ENCODE measurements at regions not wholly inside any gene's neighbourhood (a gene's known extent, or its start where the extent isn't known, plus 50 kb on each side); places are given as distances from the start of the nearest gene placed in this dataset.

DNA sequence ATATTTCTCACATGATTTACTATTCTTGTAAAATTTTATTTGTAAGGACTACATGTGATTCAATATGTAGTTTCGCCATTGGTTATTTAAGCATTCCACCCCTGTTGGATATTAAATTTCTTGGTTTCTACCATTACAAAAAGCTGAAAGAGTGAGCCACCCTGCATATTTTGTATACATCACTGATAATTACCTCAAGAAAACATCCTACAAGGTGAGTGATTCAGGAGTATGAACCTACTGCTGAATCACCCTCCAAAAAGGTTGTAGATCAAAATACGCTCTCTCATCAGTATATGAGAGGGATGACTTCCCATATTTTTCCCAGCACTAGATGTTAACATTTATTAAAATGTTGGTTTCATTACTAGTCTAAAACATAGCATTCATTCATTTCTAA, 454.3 kb upstream of the WWC1 start:
- DNase-seq, result no peak
- Mint-ChIP-seq H3K27me3 (no peaks in the 10 kb centered on the region), H3K27ac (no peak overlapping the region), H3K4me3 (no peak overlapping the region), H3K4me1 (no peaks in the 10 kb centered on the region), H3K9me3 (ENCODE audit: insufficient read depth) (no peaks in the 10 kb centered on the region)
- H4K20me1 ChIP-seq (ENCODE audit: control insufficient read depth, insufficient read depth, low read length, poor library complexity, severe bottlenecking), result no peaks in the 10 kb centered on the region
- no peak overlapping the region for H2AFZ ChIP-seq (ENCODE audit: insufficient read depth, low read depth, low read length, poor library complexity, severe bottlenecking)
- no peaks in the 10 kb centered on the region for H3K27me3 ChIP-seq (replicated peaks in 1 of 4; ENCODE audit: control extremely low read depth in 1 of 4, control insufficient read depth in 3 of 4, insufficient read depth in 4 of 4, low read length in 3 of 4)
- no peaks in the 10 kb centered on the region for H3K36me3 ChIP-seq (replicated peaks in 1 of 2; ENCODE audit: control extremely low read depth in 1 of 2, control insufficient read depth in 1 of 2, extremely low read depth in 1 of 2, insufficient read depth in 2 of 2, low read length in 1 of 2)
- no peak for TF ChIP-seq EZH2 (IDR thresholded peaks at IDR 0.05; ENCODE audit: borderline replicate concordance, insufficient read depth, low read depth, low read length, poor library complexity, severe bottlenecking)
- TF ChIP-seq, protein P1, sequence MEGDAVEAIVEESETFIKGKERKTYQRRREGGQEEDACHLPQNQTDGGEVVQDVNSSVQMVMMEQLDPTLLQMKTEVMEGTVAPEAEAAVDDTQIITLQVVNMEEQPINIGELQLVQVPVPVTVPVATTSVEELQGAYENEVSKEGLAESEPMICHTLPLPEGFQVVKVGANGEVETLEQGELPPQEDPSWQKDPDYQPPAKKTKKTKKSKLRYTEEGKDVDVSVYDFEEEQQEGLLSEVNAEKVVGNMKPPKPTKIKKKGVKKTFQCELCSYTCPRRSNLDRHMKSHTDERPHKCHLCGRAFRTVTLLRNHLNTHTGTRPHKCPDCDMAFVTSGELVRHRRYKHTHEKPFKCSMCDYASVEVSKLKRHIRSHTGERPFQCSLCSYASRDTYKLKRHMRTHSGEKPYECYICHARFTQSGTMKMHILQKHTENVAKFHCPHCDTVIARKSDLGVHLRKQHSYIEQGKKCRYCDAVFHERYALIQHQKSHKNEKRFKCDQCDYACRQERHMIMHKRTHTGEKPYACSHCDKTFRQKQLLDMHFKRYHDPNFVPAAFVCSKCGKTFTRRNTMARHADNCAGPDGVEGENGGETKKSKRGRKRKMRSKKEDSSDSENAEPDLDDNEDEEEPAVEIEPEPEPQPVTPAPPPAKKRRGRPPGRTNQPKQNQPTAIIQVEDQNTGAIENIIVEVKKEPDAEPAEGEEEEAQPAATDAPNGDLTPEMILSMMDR (IDR thresholded peaks at IDR 0.05), result no peak
- WGBS (ENCODE audit: insufficient coverage), result no CpG with 5 or more reads among the region's 2 CpGs
- no peaks in the 10 kb centered on the region for H3K4me1 ChIP-seq (ENCODE audit: control insufficient read depth in 2 of 2, insufficient read depth in 2 of 2, low read length in 2 of 2)
- no peak overlapping the region for H3K4me3 ChIP-seq (ENCODE audit: control extremely low read depth in 1 of 5, extremely low read depth in 1 of 5, insufficient read depth in 1 of 5, low read depth in 2 of 5, low read length in 4 of 5)
- H3K4me2 ChIP-seq (replicated peaks; ENCODE audit: low read depth, low read length, poor library complexity, severe bottlenecking), result no peak overlapping the region
- H3K9ac ChIP-seq (ENCODE audit: low read length), result no peak overlapping the region
- no peaks in the 10 kb centered on the region for H3K9me3 ChIP-seq (ENCODE audit: control extremely low read depth in 1 of 3, control insufficient read depth in 2 of 3, insufficient read depth in 1 of 3, low read length in 2 of 3)
- H3K79me2 ChIP-seq (ENCODE audit: control insufficient read depth, insufficient read depth, low read length), result no peaks in the 10 kb centered on the region
- POLR2A ChIA-PET, result no interaction called here
- CTCF ChIA-PET, result no interaction called here
- no peak overlapping the region for H3K27ac ChIP-seq (ENCODE audit: low read length in 2 of 2)
- intact Hi-C loops (cut with micrococcal nuclease), result no loop called here
- no peak for ATAC-seq (ENCODE audit: low read depth)

DNA sequence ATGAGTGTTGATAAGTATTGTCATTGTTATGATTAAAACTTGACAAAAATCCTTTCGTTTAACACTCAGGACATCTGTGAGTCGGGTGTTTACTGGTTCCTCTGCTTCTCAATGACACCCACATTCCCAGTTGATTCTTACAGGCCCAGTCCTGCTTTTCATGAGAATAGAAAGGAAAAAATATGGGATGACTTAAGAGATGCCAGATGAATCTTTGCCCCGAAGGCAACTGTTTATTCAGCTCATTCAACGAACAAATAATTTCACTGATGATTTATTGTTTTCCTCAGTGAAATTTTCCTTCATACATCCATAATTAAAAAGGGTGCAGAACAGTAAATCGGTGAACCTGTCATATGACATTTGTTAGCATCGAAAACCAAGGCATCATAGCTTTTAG, 452.4 kb upstream of the WWC1 start:
- no peak overlapping the region for H3K4me2 ChIP-seq (replicated peaks; ENCODE audit: low read depth, low read length, poor library complexity, severe bottlenecking)

More for the DNA sequence above, 452.4 kb upstream of the WWC1 start:
- no peak overlapping the region for H3K4me3 Mint-ChIP-seq
- H3K36me3 ChIP-seq (replicated peaks in 1 of 2; ENCODE audit: control extremely low read depth in 1 of 2, control insufficient read depth in 1 of 2, extremely low read depth in 1 of 2, insufficient read depth in 2 of 2, low read length in 1 of 2), result no peaks in the 10 kb centered on the region
- ChIA-PET POLR2A (no interaction called here), CTCF (no interaction called here)
- H3K27me3 ChIP-seq (replicated peaks in 1 of 4; ENCODE audit: control extremely low read depth in 1 of 4, control insufficient read depth in 3 of 4, insufficient read depth in 4 of 4, low read length in 3 of 4), result no peaks in the 10 kb centered on the region
- H3K4me1 ChIP-seq (ENCODE audit: control insufficient read depth in 2 of 2, insufficient read depth in 2 of 2, low read length in 2 of 2), result no peaks in the 10 kb centered on the region
- DNase-seq, result no peak
- H3K27ac ChIP-seq (ENCODE audit: low read length in 2 of 2), result no peak overlapping the region
- H3K9me3 Mint-ChIP-seq (ENCODE audit: insufficient read depth), result no peaks in the 10 kb centered on the region
- 74% methylated on average over 2 of the region's 6 CpGs for WGBS (ENCODE audit: insufficient coverage)
- no peak overlapping the region for H3K9ac ChIP-seq (ENCODE audit: low read length)
- H2AFZ ChIP-seq (ENCODE audit: insufficient read depth, low read depth, low read length, poor library complexity, severe bottlenecking), result no peak overlapping the region
- no peak overlapping the region for H3K27ac Mint-ChIP-seq
- no peaks in the 10 kb centered on the region for H4K20me1 ChIP-seq (ENCODE audit: control insufficient read depth, insufficient read depth, low read length, poor library complexity, severe bottlenecking)
- H3K4me1 Mint-ChIP-seq, result no peaks in the 10 kb centered on the region
- no peak overlapping the region for H3K4me3 ChIP-seq (ENCODE audit: control extremely low read depth in 1 of 5, extremely low read depth in 1 of 5, insufficient read depth in 1 of 5, low read depth in 2 of 5, low read length in 4 of 5)
- TF ChIP-seq, protein P1 (IDR thresholded peaks at IDR 0.05), result no peak
- TF ChIP-seq EZH2 (IDR thresholded peaks at IDR 0.05; ENCODE audit: borderline replicate concordance, insufficient read depth, low read depth, low read length, poor library complexity, severe bottlenecking), result no peak
- intact Hi-C loops (cut with micrococcal nuclease), result no loop called here
- no peak for ATAC-seq (ENCODE audit: low read depth)
- H3K9me3 ChIP-seq (ENCODE audit: control extremely low read depth in 1 of 3, control insufficient read depth in 2 of 3, insufficient read depth in 1 of 3, low read length in 2 of 3), result no peaks in the 10 kb centered on the region
- no peaks in the 10 kb centered on the region for H3K27me3 Mint-ChIP-seq
- H3K79me2 ChIP-seq (ENCODE audit: control insufficient read depth, insufficient read depth, low read length), result no peaks in the 10 kb centered on the region
